Right forelimb (tissue), 1 donor: ENCODE measurements at regions not wholly inside any gene's neighbourhood (a gene's known extent, or its start where the extent isn't known, plus 50 kb on each side); places are given as distances from the start of the nearest gene placed in this dataset.

Experiments
- DNase-seq: peaks from one replicate; pipeline ENCODE4 v3.0.0-alpha.2; 2018

GRCh38 chr14:104359301-104359968, 220.1 kb upstream of the C14orf180 start:
- peak; percentile 22 for DNase-seq

- DNase-seq: peak; percentile 31
Observed at GRCh38 chr14:104359969-104360442, 219.6 kb upstream of the C14orf180 start.

GRCh38 chr14:104360501-104360900, 219.1 kb upstream of the C14orf180 start:
- DNase-seq: peak; percentile 24

- DNase-seq: peak; percentile 35
Observed at GRCh38 chr14:104361101-104361591, 218.4 kb upstream of the C14orf180 start.

- peak; percentile 13 for DNase-seq
Observed at GRCh38 chr14:104361921-104362681, 217.5 kb upstream of the C14orf180 start.

- DNase-seq: peak; percentile 32
Observed at GRCh38 chr14:104362761-104363605, 216.6 kb upstream of the C14orf180 start.

GRCh38 chr14:104363891-104364760, 215.4 kb upstream of the C14orf180 start:
- peak; percentile 25 for DNase-seq

GRCh38 chr14:104364830-104365229, 214.7 kb upstream of the C14orf180 start:
- no peak for DNase-seq

GRCh38 chr14:104366931-104367865, 212.4 kb upstream of the C14orf180 start:
- no peak for DNase-seq

GRCh38 chr14:104367866-104368750, 211.5 kb upstream of the C14orf180 start:
- DNase-seq: no peak

- DNase-seq: no peak
Observed at GRCh38 chr14:104368751-104369100, 210.8 kb upstream of the C14orf180 start.

GRCh38 chr14:104369208-104369607, 210.4 kb upstream of the C14orf180 start:
- DNase-seq: no peak

GRCh38 chr14:104370256-104370870, 209.2 kb upstream of the C14orf180 start:
- no peak for DNase-seq

- DNase-seq: no peak
Observed at GRCh38 chr14:104371031-104371430, 208.5 kb upstream of the C14orf180 start.

- no peak for DNase-seq
Observed at GRCh38 chr14:104371917-104372316, 207.6 kb upstream of the C14orf180 start.

- DNase-seq: no peak
Observed at GRCh38 chr14:104372390-104373054, 207.0 kb upstream of the C14orf180 start.

GRCh38 chr14:104373055-104373854, 206.3 kb upstream of the C14orf180 start:
- no peak for DNase-seq
